ENCODE measurements at regions not wholly inside any gene's neighbourhood (a gene's known extent, or its start where the extent isn't known, plus 50 kb on each side); places are given as distances from the start of the nearest gene placed in this dataset.

GRCh38 chr1:5464366-5464765, 527.9 kb downstream of the NPHP4 start:
- peaks cover 0 to 16% (median 0%) of the 10 kb centered on the region in 9 donors for H3K27me3 ChIP-seq

GRCh38 chr1:5460974-5461373, 531.3 kb downstream of the NPHP4 start:
- no peak for TF ChIP-seq POLR2A (IDR thresholded peaks at IDR 0.05)
- no peaks in the 10 kb centered on the region for H3K36me3 ChIP-seq
- H3K27me3 ChIP-seq: peaks cover 0 to 18% (median 0%) of the 10 kb centered on the region in 9 donors
- H3K27ac ChIP-seq: no peak overlapping the region
- no peak overlapping the region for H3K4me3 ChIP-seq
- H3K9me3 ChIP-seq: peaks cover 0 to 13% (median 0%) of the 10 kb centered on the region in 12 donors
- no peak for ATAC-seq
- H3K4me1 ChIP-seq: peaks cover 0 to 2% (median 0%) of the 10 kb centered on the region in 12 donors
- 67 to 86% (median 76%) methylated on average over 5 of the region's 5 CpGs for WGBS, 4 donors
- DNase-seq: no peak
- intact Hi-C loops (cut with DNase I): no loop called here

More at GRCh38 chr1:5464366-5464765, 527.9 kb downstream of the NPHP4 start:
- no peaks in the 10 kb centered on the region for H3K4me1 ChIP-seq
- intact Hi-C loops (cut with DNase I): no loop called here
- TF ChIP-seq CTCF (IDR thresholded peaks at IDR 0.05) (no peak), POLR2A (IDR thresholded peaks at IDR 0.05) (no peak)
- 86 to 90% (median 87%) methylated on average over 11 of the region's 11 CpGs for WGBS, 4 donors
- no peaks in the 10 kb centered on the region for H3K36me3 ChIP-seq
- ATAC-seq (no peak), DNase-seq (no peak)
- H3K9me3 ChIP-seq: peaks cover 0 to 13% (median 0%) of the 10 kb centered on the region in 12 donors
- no peak overlapping the region for H3K4me3 ChIP-seq
- H3K27ac ChIP-seq: no peak overlapping the region

GRCh38 chr1:5459839-5460610, 532.2 kb downstream of the NPHP4 start:
- no peak overlapping the region for H3K4me3 ChIP-seq
- peaks cover 0 to 26% (median 7%) of the 10 kb centered on the region in 9 donors for H3K27me3 ChIP-seq
- TF ChIP-seq CTCF (IDR thresholded peaks at IDR 0.05) (no peak), POLR2A (IDR thresholded peaks at IDR 0.05) (no peak)
- no peak overlapping the region for H3K27ac ChIP-seq
- intact Hi-C loops (cut with DNase I): no loop called here
- WGBS, 4 donors: 65 to 84% (median 80%) methylated on average over 11 of the region's 11 CpGs
- H3K9me3 ChIP-seq: peaks cover 0 to 13% (median 0%) of the 10 kb centered on the region in 12 donors
- H3K36me3 ChIP-seq: no peaks in the 10 kb centered on the region
- ATAC-seq (no peak), DNase-seq (no peak)
- H3K4me1 ChIP-seq: peaks cover 0 to 7% (median 0%) of the 10 kb centered on the region in 12 donors

- no peaks in the 10 kb centered on the region for H3K36me3 ChIP-seq
- H3K4me1 ChIP-seq: peaks cover 0 to 7% (median 0%) of the 10 kb centered on the region in 12 donors
- DNase-seq (no peak), ATAC-seq (no peak)
- no peak overlapping the region for H3K27ac ChIP-seq
- peaks cover 0 to 39% (median 11%) of the 10 kb centered on the region in 9 donors for H3K27me3 ChIP-seq
- intact Hi-C loops (cut with DNase I): no loop called here
- H3K9me3 ChIP-seq: peaks cover 0 to 13% (median 0%) of the 10 kb centered on the region in 12 donors
- TF ChIP-seq POLR2A (IDR thresholded peaks at IDR 0.05): no peak
- TF ChIP-seq CTCF (IDR thresholded peaks at IDR 0.05): no peak
- H3K4me3 ChIP-seq: no peak overlapping the region
- 72 to 77% (median 73%) methylated on average over 5 of the region's 5 CpGs for WGBS, 4 donors
These were observed 534.0 kb downstream of the NPHP4 start for GRCh38 chr1:5458248-5458647.

Measured in heart left ventricle (tissue), 16 donors.